ENCODE measurements at regions not wholly inside any gene's neighbourhood (a gene's known extent, or its start where the extent isn't known, plus 50 kb on each side); places are given as distances from the start of the nearest gene placed in this dataset.

DNA sequence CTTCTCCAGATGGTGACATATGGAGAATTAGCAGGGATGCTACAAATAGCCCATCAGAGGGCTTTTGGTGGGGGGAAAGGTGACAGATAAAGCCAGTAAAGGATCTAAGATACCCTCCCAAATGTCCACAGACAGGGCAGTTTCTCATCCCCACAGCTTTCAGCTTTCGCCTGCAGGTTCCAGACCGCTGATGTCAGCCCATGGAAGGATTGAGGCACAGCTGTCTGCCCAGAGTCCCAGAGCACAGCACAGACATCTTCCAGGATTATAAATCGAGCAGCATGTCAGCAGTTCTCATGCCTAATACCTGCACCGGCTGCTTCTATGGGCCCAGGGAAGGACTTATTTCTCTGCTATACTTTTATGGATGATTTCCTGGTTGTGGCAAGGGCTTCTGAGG, 96.7 kb upstream of the MXRA5 start:
- TF ChIP-seq, protein P1, sequence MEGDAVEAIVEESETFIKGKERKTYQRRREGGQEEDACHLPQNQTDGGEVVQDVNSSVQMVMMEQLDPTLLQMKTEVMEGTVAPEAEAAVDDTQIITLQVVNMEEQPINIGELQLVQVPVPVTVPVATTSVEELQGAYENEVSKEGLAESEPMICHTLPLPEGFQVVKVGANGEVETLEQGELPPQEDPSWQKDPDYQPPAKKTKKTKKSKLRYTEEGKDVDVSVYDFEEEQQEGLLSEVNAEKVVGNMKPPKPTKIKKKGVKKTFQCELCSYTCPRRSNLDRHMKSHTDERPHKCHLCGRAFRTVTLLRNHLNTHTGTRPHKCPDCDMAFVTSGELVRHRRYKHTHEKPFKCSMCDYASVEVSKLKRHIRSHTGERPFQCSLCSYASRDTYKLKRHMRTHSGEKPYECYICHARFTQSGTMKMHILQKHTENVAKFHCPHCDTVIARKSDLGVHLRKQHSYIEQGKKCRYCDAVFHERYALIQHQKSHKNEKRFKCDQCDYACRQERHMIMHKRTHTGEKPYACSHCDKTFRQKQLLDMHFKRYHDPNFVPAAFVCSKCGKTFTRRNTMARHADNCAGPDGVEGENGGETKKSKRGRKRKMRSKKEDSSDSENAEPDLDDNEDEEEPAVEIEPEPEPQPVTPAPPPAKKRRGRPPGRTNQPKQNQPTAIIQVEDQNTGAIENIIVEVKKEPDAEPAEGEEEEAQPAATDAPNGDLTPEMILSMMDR (IDR thresholded peaks at IDR 0.05; ENCODE audit: extremely low read depth in 1 of 2, insufficient read depth in 1 of 2, low read depth in 1 of 2, low read length in 2 of 2), result no peak
- TF ChIP-seq MAX (IDR thresholded peaks at IDR 0.05; ENCODE audit: insufficient read depth, insufficient read length) (no peak), EZH2 (IDR thresholded peaks at IDR 0.05; ENCODE audit: borderline replicate concordance, low read depth, low read length, severe bottlenecking) (no peak), POLR2A (IDR thresholded peaks at IDR 0.05; ENCODE audit: low read depth, low read length) (no peak), POLR2AphosphoS5 (IDR thresholded peaks at IDR 0.05; ENCODE audit: insufficient read depth, low read depth, low read length) (no peak), JUN (IDR thresholded peaks at IDR 0.05; ENCODE audit: borderline replicate concordance, insufficient read depth, insufficient read length, low read depth) (no peak), GATA2 (IDR thresholded peaks at IDR 0.05; ENCODE audit: insufficient read depth, insufficient read length, low read depth, low read length) (no peak), MYC (IDR thresholded peaks at IDR 0.05; ENCODE audit: low read depth, low read length) (no peak)
